ENCODE measurements at regions not wholly inside any gene's neighbourhood (a gene's known extent, or its start where the extent isn't known, plus 50 kb on each side); places are given as distances from the start of the nearest gene placed in this dataset.

DNA sequence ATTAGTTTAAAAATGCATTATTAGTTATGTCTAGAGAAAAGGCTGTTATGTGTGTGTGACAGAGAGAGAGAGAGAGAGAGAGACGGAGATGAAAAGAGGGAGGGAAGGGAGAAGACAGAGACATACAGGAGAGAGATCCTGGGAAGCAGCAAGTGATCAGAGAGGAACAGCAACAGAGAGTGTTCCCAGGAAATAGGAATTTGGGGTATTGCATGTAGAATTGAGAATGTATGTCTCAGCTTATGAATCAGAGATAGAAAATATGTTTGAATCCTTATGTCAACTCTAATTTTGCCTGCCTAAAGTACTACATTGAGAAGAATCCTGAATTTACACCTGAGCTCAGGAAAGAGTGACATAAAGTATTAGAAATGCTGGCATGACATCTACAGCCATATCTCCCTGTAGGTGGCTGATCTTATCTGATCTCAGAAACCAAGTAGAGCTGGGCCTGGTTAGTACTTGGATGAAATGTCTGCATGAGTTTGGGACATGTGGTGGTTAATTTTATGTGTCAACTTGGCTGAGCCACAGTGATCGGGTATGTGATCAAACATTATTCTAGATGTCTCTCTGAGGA lies 130.6 kb downstream of the TENT5A start:
- TF ChIP-seq EZH2 (IDR thresholded peaks at IDR 0.05; ENCODE audit: borderline replicate concordance): no peak
- TF ChIP-seq EZH2phosphoT487 (IDR thresholded peaks at IDR 0.05; ENCODE audit: low read depth, severe bottlenecking, unreplicated experiment): no peak
- TF ChIP-seq, protein P1, sequence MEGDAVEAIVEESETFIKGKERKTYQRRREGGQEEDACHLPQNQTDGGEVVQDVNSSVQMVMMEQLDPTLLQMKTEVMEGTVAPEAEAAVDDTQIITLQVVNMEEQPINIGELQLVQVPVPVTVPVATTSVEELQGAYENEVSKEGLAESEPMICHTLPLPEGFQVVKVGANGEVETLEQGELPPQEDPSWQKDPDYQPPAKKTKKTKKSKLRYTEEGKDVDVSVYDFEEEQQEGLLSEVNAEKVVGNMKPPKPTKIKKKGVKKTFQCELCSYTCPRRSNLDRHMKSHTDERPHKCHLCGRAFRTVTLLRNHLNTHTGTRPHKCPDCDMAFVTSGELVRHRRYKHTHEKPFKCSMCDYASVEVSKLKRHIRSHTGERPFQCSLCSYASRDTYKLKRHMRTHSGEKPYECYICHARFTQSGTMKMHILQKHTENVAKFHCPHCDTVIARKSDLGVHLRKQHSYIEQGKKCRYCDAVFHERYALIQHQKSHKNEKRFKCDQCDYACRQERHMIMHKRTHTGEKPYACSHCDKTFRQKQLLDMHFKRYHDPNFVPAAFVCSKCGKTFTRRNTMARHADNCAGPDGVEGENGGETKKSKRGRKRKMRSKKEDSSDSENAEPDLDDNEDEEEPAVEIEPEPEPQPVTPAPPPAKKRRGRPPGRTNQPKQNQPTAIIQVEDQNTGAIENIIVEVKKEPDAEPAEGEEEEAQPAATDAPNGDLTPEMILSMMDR (IDR thresholded peaks at IDR 0.05; ENCODE audit: poor library complexity): no peak
- no peak for DNase-seq (ENCODE audit: low spot score)
- Histone ChIP-seq H3K79me2 (no peaks in the 10 kb centered on the region), H3K4me2 (no peak overlapping the region), H4K20me1 (ENCODE audit: insufficient read depth, poor library complexity, severe bottlenecking) (no peaks in the 10 kb centered on the region), H3K36me3 (replicated peaks; ENCODE audit: insufficient read depth, low read depth) (no peaks in the 10 kb centered on the region), H3K4me3 (no peak overlapping the region), H3K4me1 (ENCODE audit: insufficient read depth) (no peaks in the 10 kb centered on the region), H3K9me2 (replicated peaks; ENCODE audit: insufficient read depth) (no peaks in the 10 kb centered on the region), H2AFZ (no peak overlapping the region), H3K9me3 (ENCODE audit: low read depth) (no peaks in the 10 kb centered on the region), H3K27me3 (no peaks in the 10 kb centered on the region), H3K27ac (no peak overlapping the region)
- 89% methylated on average over 2 of the region's 2 CpGs for WGBS (ENCODE audit: low lambda C conversion rate, missing lambda C conversion rate)

DNA sequence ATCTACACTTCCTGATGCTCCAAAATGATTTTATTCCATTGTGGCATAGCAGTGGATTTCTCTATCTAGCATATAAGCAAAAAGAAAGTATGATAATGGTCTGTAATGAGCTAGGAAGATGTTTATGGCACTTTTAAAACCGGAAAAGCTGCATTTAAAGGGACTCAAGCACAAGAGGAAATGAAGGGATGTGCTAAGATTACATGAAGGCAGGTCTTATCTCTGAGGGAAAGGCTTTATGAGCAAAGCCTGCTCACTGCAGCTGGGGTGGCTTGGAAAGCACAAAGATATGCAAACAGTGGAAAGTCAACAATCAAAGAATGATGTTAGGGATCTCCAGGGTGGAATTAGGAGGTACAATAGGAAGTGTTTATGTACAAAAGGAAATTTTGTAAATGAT lies 138.2 kb downstream of the TENT5A start:
- no peak overlapping the region for H3K4me3 ChIP-seq
- TF ChIP-seq EZH2 (IDR thresholded peaks at IDR 0.05; ENCODE audit: borderline replicate concordance) (no peak), EZH2phosphoT487 (IDR thresholded peaks at IDR 0.05; ENCODE audit: low read depth, severe bottlenecking, unreplicated experiment) (no peak)
- TF ChIP-seq, protein P1 (IDR thresholded peaks at IDR 0.05; ENCODE audit: poor library complexity): no peak
- WGBS (ENCODE audit: low lambda C conversion rate, missing lambda C conversion rate): 0% methylated on average over 1 of the region's 1 CpG
- H3K27ac ChIP-seq: peak overlapping the region; percentile 74
- peaks cover 9% of the 10 kb centered on the region for H3K4me1 ChIP-seq (ENCODE audit: insufficient read depth)
- H2AFZ ChIP-seq: no peak overlapping the region
- H3K36me3 ChIP-seq (replicated peaks; ENCODE audit: insufficient read depth, low read depth): no peaks in the 10 kb centered on the region
- H4K20me1 ChIP-seq (ENCODE audit: insufficient read depth, poor library complexity, severe bottlenecking): no peaks in the 10 kb centered on the region
- peak; percentile 58 for DNase-seq (ENCODE audit: low spot score)
- no peaks in the 10 kb centered on the region for H3K9me3 ChIP-seq (ENCODE audit: low read depth)
- peak overlapping the region; percentile 56 for H3K4me2 ChIP-seq
- H3K79me2 ChIP-seq: no peaks in the 10 kb centered on the region
- H3K9me2 ChIP-seq (replicated peaks; ENCODE audit: insufficient read depth): no peaks in the 10 kb centered on the region
- no peaks in the 10 kb centered on the region for H3K27me3 ChIP-seq

DNA sequence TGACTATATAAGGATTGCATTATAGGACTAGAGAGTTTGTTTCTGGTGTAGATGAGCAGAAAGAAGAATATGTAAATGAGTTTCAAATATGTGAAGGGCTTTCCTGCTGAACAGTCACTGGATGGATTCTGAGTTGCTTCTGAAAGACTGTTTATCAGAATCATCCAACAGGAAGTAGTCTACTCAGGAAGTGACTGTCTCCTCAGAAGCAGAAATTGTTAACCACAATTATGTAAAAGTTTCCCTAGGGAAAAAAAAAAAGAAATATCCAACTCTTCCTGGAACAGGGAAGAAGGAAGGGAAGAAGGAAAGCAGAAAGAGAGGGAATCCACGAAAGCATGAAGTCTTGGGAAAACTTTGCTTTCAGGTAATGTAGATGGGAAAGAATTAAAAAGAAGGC lies 138.9 kb downstream of the TENT5A start:
- 84% methylated on average over 1 of the region's 1 CpG for WGBS (ENCODE audit: low lambda C conversion rate, missing lambda C conversion rate)
- H3K4me3 ChIP-seq: no peak overlapping the region
- DNase-seq (ENCODE audit: low spot score): no peak
- H2AFZ ChIP-seq: no peak overlapping the region
- no peaks in the 10 kb centered on the region for H4K20me1 ChIP-seq (ENCODE audit: insufficient read depth, poor library complexity, severe bottlenecking)
- no peaks in the 10 kb centered on the region for H3K9me3 ChIP-seq (ENCODE audit: low read depth)
- no peaks in the 10 kb centered on the region for H3K9me2 ChIP-seq (replicated peaks; ENCODE audit: insufficient read depth)
- TF ChIP-seq EZH2phosphoT487 (IDR thresholded peaks at IDR 0.05; ENCODE audit: low read depth, severe bottlenecking, unreplicated experiment) (no peak), EZH2 (IDR thresholded peaks at IDR 0.05; ENCODE audit: borderline replicate concordance) (no peak)
- TF ChIP-seq, protein P1 (IDR thresholded peaks at IDR 0.05; ENCODE audit: poor library complexity): no peak
- H3K79me2 ChIP-seq: no peaks in the 10 kb centered on the region
- peaks cover 9% of the 10 kb centered on the region for H3K4me1 ChIP-seq (ENCODE audit: insufficient read depth)
- H3K36me3 ChIP-seq (replicated peaks; ENCODE audit: insufficient read depth, low read depth): no peaks in the 10 kb centered on the region
- H3K27me3 ChIP-seq: no peaks in the 10 kb centered on the region
- peak overlapping the region; percentile 74 for H3K27ac ChIP-seq
- peak overlapping the region; percentile 56 for H3K4me2 ChIP-seq

Data from hepatocyte (in vitro differentiated cells).